NCI-H226 (cell line): ENCODE measurements at regions not wholly inside any gene's neighbourhood (a gene's known extent, or its start where the extent isn't known, plus 50 kb on each side); places are given as distances from the start of the nearest gene placed in this dataset.
"Not testable (repeated sequence)": the region's sequence is repeated elsewhere in the genome, so short reads cannot be mapped to it uniquely, and the experiment has no call there.

Experiments used
- DNase-seq: peaks from one replicate; pipeline ENCODE4 v3.0.0-alpha.2; 2015

DNA sequence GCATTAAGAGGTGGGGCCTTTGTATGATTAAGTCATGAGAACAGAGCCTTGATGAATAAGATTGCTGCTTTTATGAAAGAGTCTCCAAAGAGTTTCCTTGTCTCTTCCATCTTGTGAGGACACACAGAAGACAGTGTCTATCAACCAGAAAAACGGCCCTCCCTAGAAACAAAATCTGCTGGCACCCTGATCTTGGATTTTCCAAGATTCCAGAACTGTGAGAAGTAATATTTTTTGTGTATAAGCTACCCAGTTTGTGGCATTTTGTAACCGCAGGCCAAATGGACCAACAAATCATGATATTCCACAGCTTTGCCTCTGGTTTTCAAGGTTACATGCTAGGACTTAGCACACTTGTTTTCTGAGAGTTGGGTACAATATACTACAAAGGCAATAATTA lies 687.8 kb downstream of the TDRD15 start:
- DNase-seq: no peak

- DNase-seq: no peak
Measured at GRCh38 chr2:21812766-21813165, 689.0 kb downstream of the TDRD15 start.

- DNase-seq: no peak
Measured at GRCh38 chr2:21814588-21815149, 690.9 kb downstream of the TDRD15 start.

DNA sequence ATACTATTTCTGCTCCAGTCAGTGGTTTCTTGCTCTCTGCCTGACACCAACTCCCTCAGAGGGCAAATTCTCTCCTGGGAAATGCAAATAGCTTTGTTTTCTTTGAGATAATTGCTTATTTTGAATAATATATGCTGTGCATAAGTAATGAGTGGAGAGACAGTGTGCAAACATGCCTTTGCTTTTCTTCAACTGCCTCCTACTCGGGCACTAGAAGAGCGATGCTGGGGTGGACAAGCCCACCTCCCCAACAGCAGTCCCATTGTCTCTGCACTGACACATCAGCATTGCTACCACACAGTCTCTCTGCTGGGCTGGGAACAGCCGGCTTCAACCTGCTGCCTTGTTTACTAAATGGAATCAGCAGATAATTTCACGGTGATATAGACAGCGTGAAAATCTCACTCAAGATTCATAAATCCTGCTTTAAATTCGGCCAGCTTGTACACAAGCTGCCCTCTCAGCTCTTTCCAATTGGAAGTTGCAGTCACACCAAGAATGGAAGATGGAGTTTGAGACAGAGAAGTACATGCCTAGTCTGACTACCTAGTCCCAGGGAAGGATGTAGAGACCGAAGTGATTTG lies 694.5 kb downstream of the TDRD15 start:
- DNase-seq: no peak

- peak; percentile 20 for DNase-seq
Measured at GRCh38 chr2:21819454-21819853, 695.7 kb downstream of the TDRD15 start.

- DNase-seq: no peak
Measured at GRCh38 chr2:21820271-21820670, 696.5 kb downstream of the TDRD15 start.

DNA sequence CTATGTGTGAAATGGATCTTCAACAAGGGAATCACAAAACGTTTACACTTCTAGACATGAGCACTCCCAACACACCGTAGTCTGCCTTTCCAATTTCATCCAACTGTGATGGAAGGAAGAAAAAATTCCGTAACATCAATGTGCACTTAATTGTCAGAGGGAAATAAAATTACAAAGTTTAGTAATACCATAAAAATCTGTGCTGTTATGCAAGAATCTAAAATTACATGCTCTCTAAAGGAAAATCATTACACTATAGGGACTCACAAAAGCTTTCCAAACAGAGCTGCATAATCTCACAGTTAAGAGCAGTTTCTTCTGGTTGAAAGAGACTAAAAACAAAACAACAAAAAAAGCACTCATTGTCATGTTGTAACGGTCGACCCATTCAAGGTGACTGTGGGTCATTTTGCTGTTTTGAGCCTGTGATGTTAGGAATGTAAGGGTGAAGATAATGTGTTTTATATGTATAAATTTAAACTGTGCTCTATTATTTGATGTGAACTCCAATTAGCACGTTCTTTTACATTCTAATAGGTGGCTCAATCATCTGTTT lies 698.0 kb downstream of the TDRD15 start:
- no peak for DNase-seq

DNA sequence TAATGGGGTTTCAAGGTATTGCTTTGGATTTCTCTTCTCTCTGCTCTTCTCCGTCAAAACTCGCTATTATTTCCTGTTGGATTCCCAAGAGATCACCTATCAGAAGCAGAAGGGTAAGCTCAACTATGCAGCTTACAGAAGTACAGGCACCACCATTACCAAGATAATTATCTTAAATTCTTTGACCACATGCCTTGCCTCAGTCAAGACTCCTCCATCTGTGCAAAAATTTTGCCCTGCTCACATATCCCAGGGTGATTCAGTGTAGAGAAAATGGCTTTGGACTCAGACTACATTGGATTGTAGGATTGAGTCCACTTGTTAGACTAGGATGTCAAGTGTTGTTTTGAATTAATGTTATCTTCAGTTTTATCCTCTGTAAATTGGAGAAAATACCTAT lies 698.7 kb downstream of the TDRD15 start:
- no peak for DNase-seq

DNA sequence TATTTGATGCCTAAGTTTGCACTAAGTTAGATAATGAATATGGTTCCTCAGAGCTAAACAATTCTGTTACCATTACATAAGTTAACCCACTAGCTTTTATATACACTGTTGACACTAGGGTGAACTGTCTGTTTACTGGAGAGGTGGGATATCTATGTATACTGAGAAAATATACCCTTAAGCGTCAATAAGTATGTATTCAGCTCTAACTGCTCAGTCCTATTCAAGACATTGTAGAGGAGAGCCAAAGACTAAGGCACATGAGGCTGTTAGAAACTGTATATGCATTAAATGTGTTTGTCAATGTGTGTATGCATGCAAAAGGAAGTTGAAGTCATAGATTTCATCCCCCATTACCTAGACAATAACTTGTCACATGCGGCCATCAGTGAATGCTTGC lies 710.0 kb downstream of the TDRD15 start:
- DNase-seq: no peak

GRCh38 chr2:21836261-21836660 lies 712.5 kb downstream of the TDRD15 start:
- DNase-seq: peak; percentile 3

DNA sequence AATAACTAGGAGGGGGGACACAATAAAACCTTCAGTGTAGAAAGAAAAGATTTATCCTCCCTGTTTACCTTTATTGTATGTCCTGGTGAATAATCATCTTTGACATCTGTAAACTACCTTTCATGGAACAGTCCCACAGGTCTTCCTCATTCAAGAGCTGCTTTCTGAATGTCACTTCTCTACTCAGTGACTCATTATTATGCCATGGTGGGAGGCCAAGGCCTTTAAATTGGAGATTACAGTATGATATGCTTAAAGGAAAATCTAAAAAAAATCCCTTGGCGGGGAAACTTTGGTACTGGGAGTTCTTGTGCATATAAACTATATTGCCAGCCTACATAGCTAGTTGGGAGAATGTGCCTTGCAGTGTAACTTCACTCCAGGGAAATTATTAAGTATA lies 713.0 kb downstream of the TDRD15 start:
- DNase-seq: peak; percentile 22

DNA sequence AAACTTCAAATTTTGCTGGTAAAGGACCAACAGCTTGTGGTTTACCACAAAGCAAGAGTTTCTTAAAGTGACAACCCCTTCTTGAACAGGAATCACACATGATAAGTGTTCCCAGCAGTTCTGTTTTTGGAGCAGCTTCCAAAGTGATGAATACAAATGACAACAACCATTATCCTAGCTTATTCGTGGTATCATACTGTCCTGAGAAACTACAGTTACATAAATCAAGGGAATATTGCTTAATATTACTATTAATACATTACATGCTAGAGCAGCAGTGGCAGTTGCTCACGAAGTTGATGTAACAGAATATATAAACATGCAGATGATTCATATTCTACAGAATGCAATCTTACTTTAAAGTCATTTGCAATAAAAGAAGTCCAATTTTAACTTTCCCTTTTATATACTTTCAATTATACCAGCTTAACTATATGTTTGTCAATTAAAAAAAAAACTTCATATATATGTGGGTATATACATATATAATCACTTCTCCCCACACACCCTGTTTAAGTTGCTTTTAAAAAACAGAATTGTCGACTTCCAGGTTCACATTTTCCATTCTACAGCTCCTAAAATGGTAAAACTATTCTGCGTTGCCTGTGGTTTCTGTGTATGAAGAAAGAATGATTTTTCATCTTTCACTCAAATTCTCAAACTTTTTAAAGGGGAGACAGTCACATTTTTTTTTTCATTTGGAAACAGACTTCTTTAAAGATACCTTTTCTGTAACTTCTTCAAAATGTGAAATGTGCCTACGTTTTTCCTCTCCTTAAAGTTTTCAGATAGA lies 713.6 kb downstream of the TDRD15 start:
- peak; percentile 70 for DNase-seq

GRCh38 chr2:21841341-21841740 lies 717.6 kb downstream of the TDRD15 start:
- no peak for DNase-seq

DNA sequence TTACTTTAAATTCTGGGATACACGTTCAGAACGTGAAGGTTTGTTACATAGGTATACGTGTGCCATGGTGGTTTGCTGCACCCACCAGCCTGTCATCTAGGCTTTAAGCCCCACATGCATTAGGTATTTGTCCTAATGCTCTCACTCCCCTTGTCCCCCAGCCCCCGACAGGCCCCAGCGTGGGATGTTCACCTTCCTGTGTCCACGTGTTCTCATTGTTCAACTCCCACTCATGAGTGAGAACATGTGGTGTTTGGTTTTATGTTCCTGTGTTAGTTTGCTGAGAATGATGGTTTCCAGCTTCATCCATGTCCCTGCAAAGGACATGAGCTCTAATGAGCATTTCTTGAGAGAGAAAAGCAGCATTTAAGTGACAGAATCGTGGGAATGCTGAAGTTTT lies 726.6 kb downstream of the TDRD15 start:
- not testable (repeated sequence) for DNase-seq

GRCh38 chr2:21854938-21855337 lies 731.2 kb downstream of the TDRD15 start:
- no peak for DNase-seq

DNA sequence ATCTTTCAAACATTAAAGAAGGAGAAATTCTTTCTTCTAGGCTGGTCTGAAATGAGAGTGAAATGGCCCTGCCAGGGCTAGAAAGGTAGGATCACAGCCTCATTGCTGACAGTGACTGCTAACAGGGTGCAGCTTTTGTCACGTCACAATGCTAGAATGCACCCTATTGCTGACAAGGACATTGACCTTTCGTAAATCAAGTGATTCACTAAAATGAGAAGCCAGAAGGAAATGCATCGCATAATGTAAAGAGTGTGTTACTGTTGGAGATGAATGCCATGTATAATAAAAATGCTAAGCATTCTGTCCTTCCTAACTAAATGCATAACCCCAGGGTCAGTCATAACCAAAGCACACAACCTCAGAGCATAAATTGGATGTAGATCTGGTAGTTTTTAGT lies 732.9 kb downstream of the TDRD15 start:
- no peak for DNase-seq

DNA sequence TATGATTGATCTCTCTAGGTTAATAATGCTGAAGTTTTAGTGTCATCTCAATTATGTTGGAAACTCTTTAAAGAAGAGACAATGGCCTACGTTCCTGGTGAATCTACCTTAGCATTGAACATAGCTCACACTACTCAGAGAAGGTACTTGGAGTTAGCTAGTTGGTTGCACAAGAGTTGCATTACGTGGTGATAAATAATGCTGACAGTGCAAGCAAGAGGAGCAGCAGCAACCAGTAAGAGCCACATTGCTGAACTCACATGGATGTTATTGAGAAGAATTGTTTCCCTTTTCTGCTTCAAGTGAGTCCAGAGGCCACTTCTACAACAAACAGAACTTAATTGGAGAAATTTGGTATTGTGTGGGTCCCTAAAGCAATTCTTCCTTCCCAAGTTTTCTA lies 737.1 kb downstream of the TDRD15 start:
- DNase-seq: no peak

DNA sequence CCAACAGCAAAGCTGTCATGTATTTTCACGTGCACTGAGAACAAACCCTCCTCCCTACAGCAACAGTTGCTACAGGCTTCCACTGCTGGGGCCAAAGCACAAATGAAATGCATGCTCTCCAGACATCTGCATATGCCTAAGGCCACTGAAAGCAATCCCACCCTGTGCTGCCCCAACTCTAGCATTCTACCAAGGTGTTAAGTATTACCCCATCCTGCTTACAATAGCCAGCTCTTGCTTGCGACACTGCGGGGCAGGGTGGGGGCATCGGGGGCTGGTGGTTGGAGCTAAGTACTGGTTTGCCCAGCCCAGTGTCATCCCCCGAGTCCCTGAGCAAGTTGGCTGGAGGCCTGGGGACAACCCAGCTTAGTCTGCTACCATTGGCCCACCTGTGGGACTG lies 742.5 kb downstream of the TDRD15 start:
- no peak for DNase-seq

GRCh38 chr2:21887881-21888280 lies 764.1 kb downstream of the TDRD15 start:
- DNase-seq: no peak

GRCh38 chr2:21890041-21890440 lies 766.3 kb downstream of the TDRD15 start:
- DNase-seq: no peak

DNA sequence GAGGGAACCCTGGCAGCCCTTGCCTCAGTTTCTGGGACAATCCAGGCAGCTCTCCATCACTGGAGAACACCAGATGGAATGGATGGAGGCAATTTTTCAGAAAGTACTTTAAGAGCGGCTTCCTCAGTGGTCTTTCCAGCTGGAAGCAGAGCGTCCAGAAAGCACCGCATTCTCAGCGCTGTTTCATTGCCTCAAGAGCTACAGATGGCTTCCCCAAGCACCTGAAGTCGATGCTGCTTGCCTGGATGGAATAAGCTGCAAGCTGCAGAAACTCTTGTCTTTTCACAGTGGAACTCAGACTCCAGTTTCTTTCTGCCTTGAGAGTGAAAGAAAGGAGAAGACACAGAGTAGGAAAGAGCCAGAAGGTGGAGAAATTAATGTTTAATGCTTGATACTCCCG lies 766.9 kb downstream of the TDRD15 start:
- no peak for DNase-seq

DNA sequence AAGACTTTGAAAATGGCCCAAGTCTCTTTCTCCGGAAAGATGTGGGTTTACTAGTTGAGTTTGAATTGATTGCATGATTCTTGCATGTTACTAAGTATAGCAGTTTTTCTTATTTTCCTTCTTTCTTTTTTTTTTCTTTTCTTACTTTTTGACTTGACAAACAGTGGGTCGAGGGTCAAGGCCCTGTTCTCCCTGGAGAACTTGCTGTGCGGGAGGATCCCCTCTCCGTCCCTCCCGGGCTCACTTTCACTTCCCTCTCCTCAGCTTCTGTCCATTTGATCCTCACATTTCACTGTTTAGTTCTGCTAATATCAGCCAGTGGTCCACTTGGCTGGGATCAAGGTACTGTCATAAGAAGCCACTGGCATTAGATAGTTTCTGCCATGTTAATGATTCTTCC lies 767.4 kb downstream of the TDRD15 start:
- no peak for DNase-seq

DNA sequence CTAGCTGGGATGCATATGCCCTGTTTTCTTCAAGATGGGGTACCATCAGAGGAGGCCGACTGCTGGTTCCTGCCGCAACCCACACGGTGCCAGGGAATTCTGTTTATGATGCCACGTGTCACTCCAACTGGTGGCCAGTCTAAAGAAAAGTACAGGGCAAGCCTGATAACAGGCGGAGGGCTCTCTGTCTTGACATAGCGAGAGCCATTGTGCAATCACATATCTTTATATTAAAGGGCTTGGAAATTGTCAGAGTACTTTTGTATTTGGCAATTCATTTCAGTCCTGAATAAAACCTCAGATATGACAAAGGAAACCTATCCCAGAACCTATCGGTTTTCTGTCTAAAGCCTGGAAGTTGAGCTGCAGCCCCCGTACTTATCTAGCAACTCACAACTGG lies 768.4 kb downstream of the TDRD15 start:
- no peak for DNase-seq

DNA sequence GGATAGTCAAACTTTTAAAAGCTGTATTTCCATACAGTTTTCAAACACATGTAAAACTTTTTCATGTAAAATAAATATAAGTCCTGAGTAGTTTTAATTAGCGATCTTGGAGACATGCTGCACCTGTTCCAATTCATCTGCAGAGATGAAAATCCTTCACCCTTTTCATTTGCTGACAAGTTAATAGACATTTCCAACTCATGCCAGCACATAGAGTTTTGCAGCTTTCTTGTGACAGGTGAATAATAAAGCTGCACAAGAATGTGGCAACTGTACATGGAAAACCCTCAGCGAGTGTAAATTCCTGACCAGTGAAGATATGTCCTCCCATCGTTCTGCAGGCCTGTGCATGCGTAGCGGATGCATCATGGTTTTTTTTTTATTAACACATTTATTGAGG lies 771.4 kb downstream of the TDRD15 start:
- no peak for DNase-seq
